Panc1 (cell line): ENCODE measurements at regions not wholly inside any gene's neighbourhood (a gene's known extent, or its start where the extent isn't known, plus 50 kb on each side); places are given as distances from the start of the nearest gene placed in this dataset.

Experiments
- ATAC-seq: fragments of 200-7000 bp; cut with Tn5 transposase; 2 replicates; pipeline ENCODE4 v1.9.1; 2020; ENCODE audit warnings: mild to moderate bottlenecking, moderate library complexity
- BruUV-seq: library from RNA; stranded (reverse); fragments of 400-500 nt; replicated peaks from 2 replicates; lab custom pipeline; 2021; lab: Mats Ljungman, UMichigan
- CTCF ChIA-PET: fragments of 300-600 bp; sonication (Branson Sonifier 250); formaldehyde crosslinking; loops from one replicate; lab custom pipeline; 2022; ENCODE audit warnings: antibody characterized with exemption; lab: Charles Lee
- POLR2A ChIA-PET: fragments of 300-600 bp; sonication (Branson Sonifier 250); formaldehyde crosslinking; loops from one replicate; lab custom pipeline; 2022; ENCODE audit warnings: antibody characterized with exemption; lab: Charles Lee
- DNase-seq: peaks from one replicate; pipeline ENCODE4 v3.0.0-alpha.2; 2010; ENCODE audit warnings: low read depth, low spot score
- H3K27ac ChIP-seq: 2 replicates; pipeline ENCODE4 v1.5.1; 2011; ENCODE audit warnings: mild to moderate bottlenecking, low read length, inconsistent platforms
- H3K27me3 ChIP-seq: fragments of 200-500 bp; sonication (Bioruptor generic); 2 replicates; pipeline ENCODE4 v1.6.0; 2014; ENCODE audit warnings: low read length, inconsistent platforms; ENCODE audit not compliant: control insufficient read depth, insufficient read depth
- H3K36me3 ChIP-seq: fragments of 200-500 bp; sonication (Bioruptor generic); 2 replicates; pipeline ENCODE4 v1.5.1; 2014; ENCODE audit warnings: inconsistent platforms, mild to moderate bottlenecking, low read length, moderate library complexity; ENCODE audit not compliant: control insufficient read depth, insufficient read depth
- H3K4me1 ChIP-seq: 2 replicates; pipeline ENCODE4 v1.5.1; 2011; ENCODE audit warnings: inconsistent platforms, mild to moderate bottlenecking, low read length, moderate library complexity; ENCODE audit not compliant: control insufficient read depth, insufficient read depth
- H3K4me3 ChIP-seq, 2 experiments: 2 replicates each; pipeline ENCODE4 v1.5.1; 2011 to 2012; ENCODE audit warnings: low read depth in 2 of 2, low read length in 2 of 2, mild to moderate bottlenecking in 2 of 2, inconsistent platforms in 1 of 2, moderate library complexity in 1 of 2
- H3K9me3 ChIP-seq: fragments of 200-500 bp; sonication (Bioruptor generic); 2 replicates; pipeline ENCODE4 v1.5.1; 2014; ENCODE audit warnings: low read depth, mild to moderate bottlenecking, inconsistent platforms, low read length, moderate library complexity; ENCODE audit not compliant: control insufficient read depth, insufficient read depth
- CTCF ChIP-seq: fragments of 450-650 bp; IDR thresholded peaks from 2 replicates; pipeline ENCODE4 v1.5.1; 2017; ENCODE audit warnings: mild to moderate bottlenecking
- POLR2AphosphoS5 ChIP-seq: IDR thresholded peaks from 2 replicates; pipeline ENCODE4 v1.6.1; 2012; ENCODE audit warnings: mild to moderate bottlenecking, low read depth, low read length, moderate library complexity
- REST ChIP-seq, 2 experiments: IDR thresholded peaks; 2 replicates each; pipeline ENCODE4 v1.6.1; 2011 to 2012; ENCODE audit warnings: low read depth in 2 of 2, control low read depth in 1 of 2, low read length in 1 of 2, mild to moderate bottlenecking in 1 of 2, moderate library complexity in 1 of 2; ENCODE audit not compliant: insufficient read depth in 1 of 2
- SIN3A ChIP-seq: IDR thresholded peaks from 2 replicates; pipeline ENCODE4 v1.6.1; 2012; ENCODE audit warnings: low read depth, mild to moderate bottlenecking, low read length, moderate library complexity, borderline replicate concordance; ENCODE audit not compliant: insufficient read depth
- TCF7L2 ChIP-seq: IDR thresholded peaks from 2 replicates; pipeline ENCODE4 v1.6.1; 2011; ENCODE audit warnings: mild to moderate bottlenecking, low read depth, low read length, inconsistent platforms
- in situ Hi-C: cut with HindIII; loops from 2 replicates; pipeline ENCODE4 v1.10.0; 2016; ENCODE audit warnings: low sequenced_read_pairs, low pct_unique_long_range_greater_than_20kb
- intact Hi-C: fragments of 100-400 bp; cut with micrococcal nuclease; formaldehyde crosslinking; loops from one replicate; pipeline ENCODE4 v1.10.0; 2022; ENCODE audit not compliant: unreplicated experiment

GRCh38 chr6:150710236-150710635, 110.6 kb downstream of the PLEKHG1 start:
- Histone ChIP-seq H3K9me3 (no peaks in the 10 kb centered on the region), H3K36me3 (no peaks in the 10 kb centered on the region; the same call in 1 of the 2 replicates), H3K4me3 (no peak overlapping the region), H3K4me1 (no peaks in the 10 kb centered on the region), H3K27ac (no peak overlapping the region), H3K27me3 (no peaks in the 10 kb centered on the region)
- POLR2A ChIA-PET, result no interaction called here
- ATAC-seq (no peak), DNase-seq (no peak)
- TF ChIP-seq SIN3A, result no peak
- TF ChIP-seq TCF7L2, result no peak
- TF ChIP-seq REST (IDR thresholded peaks at IDR 0.05; ENCODE audit: insufficient read depth in 1 of 2, low read depth in 2 of 2, low read length in 1 of 2), result no peak
- TF ChIP-seq CTCF, result no peak
- TF ChIP-seq POLR2AphosphoS5, result no peak
- no TSS peak for BruUV-seq
- in situ Hi-C loops (no loop called here), intact Hi-C loops (no loop called here)
- CTCF ChIA-PET, result no interaction called here

DNA sequence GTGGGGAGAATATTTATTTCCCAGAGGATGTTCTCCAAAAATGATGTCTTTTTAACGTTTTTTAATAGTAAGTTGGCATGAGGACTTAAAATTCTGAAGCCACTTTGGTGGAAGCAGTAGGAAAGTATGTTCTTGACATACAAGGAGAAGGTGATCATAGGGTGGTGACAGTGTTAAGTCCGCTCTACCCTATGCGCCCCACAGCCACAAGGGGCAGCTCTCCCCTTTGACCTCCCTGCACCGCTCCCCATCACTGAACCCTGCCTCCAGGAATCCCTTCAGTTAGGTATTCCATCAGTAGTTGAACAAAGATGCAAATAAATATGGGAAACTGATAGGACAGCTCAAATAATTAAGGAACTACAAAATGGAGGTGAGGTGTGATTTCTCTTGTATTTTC, 111.4 kb downstream of the PLEKHG1 start:
- in situ Hi-C loops, result no loop called here
- TF ChIP-seq CTCF, result no peak
- TF ChIP-seq TCF7L2, result no peak
- TF ChIP-seq REST (IDR thresholded peaks at IDR 0.05; ENCODE audit: insufficient read depth in 1 of 2, low read depth in 2 of 2, low read length in 1 of 2), result no peak
- TF ChIP-seq POLR2AphosphoS5, result no peak
- TF ChIP-seq SIN3A, result no peak
- ATAC-seq (no peak), DNase-seq (no peak)
- Histone ChIP-seq H3K4me1 (no peaks in the 10 kb centered on the region), H3K36me3 (no peaks in the 10 kb centered on the region; the same call in 1 of the 2 replicates), H3K27me3 (no peaks in the 10 kb centered on the region), H3K27ac (no peak overlapping the region), H3K4me3 (no peak overlapping the region), H3K9me3 (no peaks in the 10 kb centered on the region)
- intact Hi-C loops, result no loop called here
- POLR2A ChIA-PET, result no interaction called here
- CTCF ChIA-PET, result no interaction called here
- BruUV-seq, result no TSS peak
